SW 1271 (cell line): ENCODE measurements at regions not wholly inside any gene's neighbourhood (a gene's known extent, or its start where the extent isn't known, plus 50 kb on each side); places are given as distances from the start of the nearest gene placed in this dataset.
"Not testable (repeated sequence)": the region's sequence is repeated elsewhere in the genome, so short reads cannot be mapped to it uniquely, and the experiment has no call there.

ENCODE experiments used
- DNase-seq, 2 experiments: peaks; one replicate each; lab custom pipeline; 2025; lab: John Stamatoyannopoulos, UW

DNA sequence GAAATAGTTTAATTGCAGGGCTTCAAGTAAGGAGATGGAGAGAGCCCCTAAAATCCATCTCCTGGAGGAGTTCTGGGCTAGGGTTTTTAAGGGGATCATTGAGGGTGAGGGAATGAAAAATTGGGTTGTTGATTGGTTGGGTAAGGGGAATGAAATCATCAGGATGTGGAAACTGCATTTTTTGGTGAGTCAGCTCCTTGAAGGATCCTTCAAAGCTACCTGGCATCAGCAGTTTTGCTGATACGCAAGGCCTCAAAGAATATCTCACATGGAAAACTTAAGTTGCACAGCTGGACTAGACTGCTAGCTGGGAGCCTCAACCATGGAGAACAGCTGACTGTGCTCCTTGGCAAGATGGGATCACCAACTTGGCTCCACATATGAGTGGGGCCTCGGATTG, 136.7 kb downstream of the FGF10 start:
- no peak for DNase-seq

GRCh38 chr5:44246986-44247385, 142.2 kb downstream of the FGF10 start:
- DNase-seq, result no peak

- DNase-seq, result no peak
These were observed 143.3 kb downstream of the FGF10 start for GRCh38 chr5:44245935-44246334.

DNA sequence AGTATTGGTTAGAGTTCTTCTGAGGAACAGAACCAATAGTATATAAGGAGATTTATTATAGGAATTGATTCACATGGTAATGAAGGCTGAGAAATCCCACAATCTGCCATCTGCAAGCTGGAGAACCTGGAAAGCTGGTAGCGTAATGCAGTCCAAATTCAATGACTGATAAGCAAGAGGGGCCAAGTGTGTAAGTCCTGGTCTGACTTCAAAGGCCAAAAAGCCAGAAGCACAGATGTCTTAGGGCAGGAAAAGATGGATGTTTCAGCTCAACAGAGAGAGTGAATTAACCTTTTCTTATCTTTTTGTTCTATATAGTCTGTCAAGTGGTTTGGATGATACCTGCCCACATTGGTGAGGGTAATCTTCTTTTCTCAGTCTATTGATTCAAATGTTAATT, 146.4 kb downstream of the FGF10 start:
- DNase-seq, result no peak

DNA sequence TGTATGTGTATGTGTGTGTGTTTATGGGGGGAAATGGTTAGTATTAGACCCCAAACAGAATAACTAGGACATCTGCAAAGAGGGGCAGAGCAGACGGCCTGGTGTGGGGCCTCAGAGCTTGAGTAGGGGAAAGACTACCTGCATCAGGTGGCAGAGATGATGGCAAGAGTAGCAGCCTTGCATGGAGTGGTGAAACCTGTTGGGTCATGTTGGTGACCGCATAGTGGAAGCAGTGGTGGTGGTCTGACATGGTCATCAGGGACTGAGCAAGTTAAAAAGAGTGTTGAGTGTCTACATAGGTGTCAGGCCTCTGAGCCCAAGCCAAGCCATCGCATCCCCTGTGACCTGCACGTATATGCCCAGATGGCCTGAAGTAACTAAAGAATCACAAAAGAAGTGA, 153.2 kb downstream of the FGF10 start:
- no peak for DNase-seq

DNA sequence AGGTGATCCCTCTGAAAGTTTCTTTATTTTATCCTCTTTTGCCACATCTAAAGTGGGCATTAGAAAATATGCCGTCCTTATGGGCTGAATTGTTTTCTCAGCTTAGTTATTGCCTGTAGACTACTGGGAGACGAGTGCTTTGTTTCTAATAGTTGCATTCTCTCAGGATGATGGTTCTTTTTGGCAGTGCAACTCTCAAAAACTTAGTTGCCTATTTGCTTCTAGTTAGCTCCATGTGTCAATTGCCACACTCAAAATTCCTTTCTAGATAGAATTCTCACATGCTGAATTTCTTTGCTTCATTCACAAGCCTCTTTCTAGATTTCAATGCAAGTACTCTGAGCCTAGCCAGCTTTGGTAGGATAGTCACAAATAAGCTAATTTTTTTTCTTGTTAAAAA, 155.5 kb downstream of the FGF10 start:
- no peak for DNase-seq

DNA sequence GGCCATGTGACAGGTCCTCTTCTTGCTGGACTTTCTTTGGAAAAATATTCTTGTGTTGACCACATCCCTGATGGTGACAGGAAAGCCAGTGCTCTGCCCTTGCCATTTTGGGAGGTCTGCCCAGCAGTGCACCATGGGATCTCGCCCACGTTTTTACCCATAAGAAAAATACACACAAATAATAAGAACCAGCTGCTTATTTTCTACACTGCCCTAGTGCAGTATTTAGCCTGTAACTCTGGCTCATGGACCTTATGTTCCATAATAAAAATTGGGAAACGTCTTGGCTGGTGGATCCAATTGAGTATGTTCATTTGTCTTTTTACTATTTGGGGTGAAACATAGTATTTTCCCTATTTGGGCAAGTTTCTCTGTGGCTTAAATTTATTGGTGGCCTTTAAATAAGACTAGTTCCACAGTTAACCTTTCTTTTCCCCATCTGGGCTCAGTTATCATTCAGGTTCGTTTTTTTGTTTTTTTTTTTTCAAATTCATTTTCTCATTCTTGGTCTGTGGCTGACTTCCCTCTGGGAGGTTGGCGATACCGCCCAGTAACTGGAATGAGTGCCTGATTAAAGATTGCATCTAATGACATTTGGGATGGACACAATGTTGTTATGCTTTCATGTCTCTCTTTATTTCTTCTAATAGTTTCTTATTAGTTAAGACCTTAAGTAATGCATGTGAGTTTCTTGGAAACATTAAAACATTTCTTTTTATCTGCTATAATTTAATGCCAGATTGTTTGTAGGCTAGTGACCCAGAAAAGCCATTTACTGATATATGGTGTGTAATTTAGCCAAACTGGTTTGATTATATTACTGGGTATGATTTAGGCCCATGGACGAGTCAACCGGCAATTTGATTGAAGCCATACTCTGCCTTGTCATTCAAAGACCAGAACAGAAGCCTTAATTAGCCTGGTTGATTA, 163.7 kb downstream of the FGF10 start:
- DNase-seq, result no peak

DNA sequence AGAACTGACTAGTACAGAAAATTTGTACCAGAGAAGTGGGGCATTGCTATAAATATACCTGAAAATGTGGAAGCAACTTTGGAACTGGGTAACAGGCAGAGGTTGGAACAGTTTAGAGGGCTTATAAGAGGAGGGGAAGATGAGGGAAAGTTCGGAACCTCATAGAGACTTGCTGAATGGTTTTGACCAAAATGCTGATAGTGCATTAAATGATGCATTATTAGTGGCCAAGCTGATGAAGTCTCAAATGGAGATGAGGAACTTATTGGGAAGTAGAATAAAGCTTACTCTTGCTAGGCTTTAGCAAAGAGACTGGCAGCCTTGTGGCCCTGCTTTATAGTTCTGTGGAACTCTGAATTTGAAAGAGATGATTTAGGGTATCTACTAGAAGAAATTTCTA, 189.8 kb downstream of the FGF10 start:
- no peak for DNase-seq

- DNase-seq, result no peak
These were observed 200.0 kb downstream of the FGF10 start for GRCh38 chr5:44189255-44189654.

- no peak for DNase-seq
These were observed 201.2 kb downstream of the FGF10 start for GRCh38 chr5:44187973-44188372.

- DNase-seq, result no peak
These were observed 205.5 kb downstream of the FGF10 start for GRCh38 chr5:44183753-44184152.

DNA sequence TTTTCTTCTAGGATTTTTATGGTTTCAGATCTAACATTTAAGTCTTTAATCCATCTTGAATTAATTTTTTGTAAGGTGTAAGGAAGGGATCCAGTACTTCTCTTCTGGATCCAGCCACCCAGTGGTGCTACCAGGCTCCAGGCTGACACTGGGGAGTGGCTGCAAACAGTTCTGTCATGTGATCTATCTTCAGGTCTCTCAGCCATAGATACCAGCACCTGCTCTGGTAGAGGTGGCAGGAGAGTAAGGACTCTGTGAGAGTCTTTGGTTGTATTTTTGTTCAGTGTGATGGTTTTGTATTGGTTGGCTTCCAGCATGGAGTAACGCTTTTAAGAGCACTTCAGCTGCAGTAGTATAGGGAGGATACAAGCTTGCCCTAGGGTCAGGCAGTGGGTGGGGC, 205.9 kb downstream of the FGF10 start:
- DNase-seq, result no peak

GRCh38 chr5:44178414-44178813, 210.8 kb downstream of the FGF10 start:
- DNase-seq, result no peak

- DNase-seq, result no peak
These were observed 221.7 kb downstream of the FGF10 start for GRCh38 chr5:44167540-44167939.

DNA sequence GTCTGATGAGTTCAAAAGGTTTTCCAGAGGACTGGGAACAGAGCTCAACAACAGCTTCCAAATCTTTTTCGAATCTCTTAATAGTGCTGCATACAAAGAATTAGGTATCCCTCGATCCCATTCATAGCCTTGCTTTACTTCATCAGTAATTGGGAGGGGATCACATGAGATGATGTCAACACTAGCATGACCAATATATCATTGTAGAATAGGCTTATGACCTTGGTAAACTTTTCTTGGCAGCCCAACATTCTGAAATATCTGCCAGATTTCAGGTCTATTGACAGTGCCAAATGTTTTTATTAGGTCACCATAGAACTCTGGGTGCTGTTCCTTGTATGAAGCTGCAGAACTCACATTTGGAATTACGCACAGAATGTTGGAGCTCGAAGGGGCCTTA, 228.9 kb downstream of the FGF10 start:
- DNase-seq, result no peak

- no peak for DNase-seq
These were observed 239.0 kb downstream of the FGF10 start for GRCh38 chr5:44150075-44150723.

GRCh38 chr5:44117947-44118346, 271.3 kb downstream of the FGF10 start:
- DNase-seq, result not testable (repeated sequence)

DNA sequence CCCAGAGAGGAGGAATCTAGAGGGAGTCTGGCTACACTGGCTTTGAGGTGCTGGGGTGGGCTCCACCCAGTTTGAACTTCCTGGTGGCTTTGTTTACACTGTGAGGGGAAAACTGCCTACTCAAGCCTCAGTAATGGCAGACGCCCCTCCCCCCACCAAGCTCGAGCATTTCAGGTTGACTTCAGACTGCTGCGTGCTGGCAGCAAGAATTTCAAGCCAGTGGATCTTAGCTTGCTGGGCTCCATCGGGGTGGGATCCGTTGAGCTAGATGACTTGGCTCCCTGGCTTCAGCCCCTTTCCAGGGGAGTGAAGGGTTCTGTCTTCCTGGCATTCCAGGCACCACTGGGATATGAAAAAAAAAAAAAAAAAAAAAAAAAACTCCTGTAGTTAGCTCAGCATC, 281.0 kb downstream of the FGF10 start:
- not testable (repeated sequence) for DNase-seq

DNA sequence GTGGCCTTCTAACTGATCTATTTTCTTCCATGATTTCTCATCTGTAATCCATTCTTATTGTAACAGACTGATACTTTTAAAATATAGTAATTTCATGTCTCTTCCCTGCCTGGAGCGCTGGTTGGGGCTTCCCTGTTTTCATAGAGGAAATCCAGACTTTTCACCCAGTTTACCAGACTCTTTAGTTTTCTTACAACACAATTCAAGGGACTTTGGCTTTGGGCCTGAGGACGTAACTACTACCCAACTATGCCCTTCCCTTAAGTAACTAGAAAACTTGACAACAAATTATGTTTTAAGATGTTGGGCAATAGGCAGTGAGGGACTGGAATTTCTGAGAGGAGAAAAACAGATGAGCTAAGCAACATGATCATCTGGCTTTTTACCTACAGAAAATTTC, 289.6 kb downstream of the FGF10 start:
- DNase-seq, result no peak

- no peak for DNase-seq
These were observed 299.6 kb downstream of the FGF10 start for GRCh38 chr5:44089424-44090144.

- DNase-seq, result no peak
These were observed 304.1 kb downstream of the FGF10 start for GRCh38 chr5:44085083-44085482.

DNA sequence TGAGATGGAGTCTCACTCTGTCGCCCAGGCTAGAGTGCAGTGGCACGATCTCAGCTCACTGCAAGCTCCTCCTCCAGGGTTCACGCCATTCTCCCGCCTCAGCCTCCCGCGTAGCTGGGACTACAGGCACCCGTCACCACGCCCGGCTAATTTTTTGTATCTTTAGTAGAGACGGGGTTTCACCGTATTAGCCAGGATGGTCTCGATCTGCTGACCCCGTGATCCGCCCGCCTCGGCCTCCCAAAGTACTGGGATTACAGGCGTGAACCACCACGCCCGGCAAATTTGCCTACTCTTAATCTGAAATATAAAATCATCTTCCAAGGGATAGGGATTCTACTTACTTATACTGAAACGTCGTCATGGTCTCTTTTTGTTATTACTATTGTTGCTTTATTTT, 314.7 kb downstream of the FGF10 start:
- DNase-seq, result not testable (repeated sequence)

GRCh38 chr5:44051591-44051990, 337.6 kb downstream of the FGF10 start:
- DNase-seq, result peak in 1 of 2 experiments; percentile 44
